ENCODE measurements at regions not wholly inside any gene's neighbourhood (a gene's known extent, or its start where the extent isn't known, plus 50 kb on each side); places are given as distances from the start of the nearest gene placed in this dataset.
A peak's percentile ranks its signal among the peaks of the same experiment; 100 is the strongest.

- Histone ChIP-seq H3K36me3 (no peaks in the 10 kb centered on the region), H3K9me3 (ENCODE audit: low read depth) (no peaks in the 10 kb centered on the region), H3K4me3 (no peak overlapping the region), H3K27me3 (no peaks in the 10 kb centered on the region), H3K27ac (no peak overlapping the region), H3K4me1 (ENCODE audit: low read depth) (no peaks in the 10 kb centered on the region)
- peak in 1 of 2 donors; percentile 65 for DNase-seq (ENCODE audit: low read depth in 1 of 2, low spot score in 1 of 2)
- TF ChIP-seq, protein P1, sequence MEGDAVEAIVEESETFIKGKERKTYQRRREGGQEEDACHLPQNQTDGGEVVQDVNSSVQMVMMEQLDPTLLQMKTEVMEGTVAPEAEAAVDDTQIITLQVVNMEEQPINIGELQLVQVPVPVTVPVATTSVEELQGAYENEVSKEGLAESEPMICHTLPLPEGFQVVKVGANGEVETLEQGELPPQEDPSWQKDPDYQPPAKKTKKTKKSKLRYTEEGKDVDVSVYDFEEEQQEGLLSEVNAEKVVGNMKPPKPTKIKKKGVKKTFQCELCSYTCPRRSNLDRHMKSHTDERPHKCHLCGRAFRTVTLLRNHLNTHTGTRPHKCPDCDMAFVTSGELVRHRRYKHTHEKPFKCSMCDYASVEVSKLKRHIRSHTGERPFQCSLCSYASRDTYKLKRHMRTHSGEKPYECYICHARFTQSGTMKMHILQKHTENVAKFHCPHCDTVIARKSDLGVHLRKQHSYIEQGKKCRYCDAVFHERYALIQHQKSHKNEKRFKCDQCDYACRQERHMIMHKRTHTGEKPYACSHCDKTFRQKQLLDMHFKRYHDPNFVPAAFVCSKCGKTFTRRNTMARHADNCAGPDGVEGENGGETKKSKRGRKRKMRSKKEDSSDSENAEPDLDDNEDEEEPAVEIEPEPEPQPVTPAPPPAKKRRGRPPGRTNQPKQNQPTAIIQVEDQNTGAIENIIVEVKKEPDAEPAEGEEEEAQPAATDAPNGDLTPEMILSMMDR (IDR thresholded peaks at IDR 0.05; ENCODE audit: low read depth, low read length) = no peak
Observed at GRCh38 chrX:103883533-103883932, 51.5 kb upstream of the RAB9B start.

DNA sequence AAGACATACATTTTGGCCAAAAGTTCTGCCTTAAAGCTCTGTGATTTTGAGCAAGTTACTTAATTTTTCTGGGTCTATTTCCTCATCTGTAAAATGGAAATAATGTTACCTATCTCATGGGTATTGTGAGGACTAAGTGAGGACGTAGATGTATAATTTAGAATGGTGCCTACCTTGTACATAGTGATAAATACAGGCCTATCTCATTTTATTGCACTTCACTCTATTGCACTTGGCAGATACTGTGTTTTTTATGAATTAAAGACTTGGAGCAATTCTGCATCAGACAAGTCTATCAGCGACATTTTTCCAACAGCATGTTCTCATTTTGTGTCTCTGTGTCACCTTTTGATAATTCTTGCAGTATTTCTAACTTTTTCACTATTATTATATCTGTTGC lies 50.9 kb upstream of the RAB9B start:
- no peak for DNase-seq (ENCODE audit: low read depth in 1 of 2, low spot score in 1 of 2)
- TF ChIP-seq, protein P1 (IDR thresholded peaks at IDR 0.05; ENCODE audit: low read depth, low read length) = no peak

More for the DNA sequence above, 50.9 kb upstream of the RAB9B start:
- no peak overlapping the region for H3K27ac ChIP-seq
- no peaks in the 10 kb centered on the region for H3K4me1 ChIP-seq (ENCODE audit: low read depth)
- no peak overlapping the region for H3K4me3 ChIP-seq
- no peaks in the 10 kb centered on the region for H3K9me3 ChIP-seq (ENCODE audit: low read depth)
- no peaks in the 10 kb centered on the region for H3K36me3 ChIP-seq
- no peaks in the 10 kb centered on the region for H3K27me3 ChIP-seq
